GM12874 (cell line): ENCODE measurements at regions not wholly inside any gene's neighbourhood (a gene's known extent, or its start where the extent isn't known, plus 50 kb on each side); places are given as distances from the start of the nearest gene placed in this dataset.

Experiments
- CTCF ChIP-seq: IDR thresholded peaks from 2 replicates; pipeline ENCODE4 v1.5.1; 2011; ENCODE audit warnings: low read depth, mild to moderate bottlenecking, control low read depth, low read length, moderate library complexity; ENCODE audit not compliant: insufficient read depth

DNA sequence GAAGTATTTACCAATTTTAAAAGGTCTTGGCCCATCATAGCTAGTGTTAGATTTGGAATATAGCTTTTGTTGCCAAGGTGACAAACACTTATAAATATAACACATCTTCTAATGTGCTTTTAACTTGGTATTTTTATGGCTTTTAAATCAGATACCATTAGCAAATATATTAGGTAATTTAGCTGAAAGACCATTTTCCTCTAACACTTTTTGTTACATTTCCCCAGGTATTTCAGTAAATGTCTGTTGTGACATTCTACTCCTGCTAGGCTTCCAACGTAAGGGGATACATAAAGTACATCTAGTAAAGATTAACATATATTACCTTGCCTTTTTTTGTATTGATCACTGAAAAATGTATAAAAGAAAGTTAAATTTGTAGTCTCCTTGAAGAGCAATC lies 75.0 kb upstream of the SEM1 start:
- no peak for TF ChIP-seq CTCF

GRCh38 chr7:96786261-96786997 lies 76.8 kb upstream of the SEM1 start:
- TF ChIP-seq CTCF = no peak

- TF ChIP-seq CTCF = no peak
Measured at GRCh38 chr7:96786998-96787395, 77.4 kb upstream of the SEM1 start.

- TF ChIP-seq CTCF = no peak
Measured at GRCh38 chr7:96789914-96790313, 80.3 kb upstream of the SEM1 start.

DNA sequence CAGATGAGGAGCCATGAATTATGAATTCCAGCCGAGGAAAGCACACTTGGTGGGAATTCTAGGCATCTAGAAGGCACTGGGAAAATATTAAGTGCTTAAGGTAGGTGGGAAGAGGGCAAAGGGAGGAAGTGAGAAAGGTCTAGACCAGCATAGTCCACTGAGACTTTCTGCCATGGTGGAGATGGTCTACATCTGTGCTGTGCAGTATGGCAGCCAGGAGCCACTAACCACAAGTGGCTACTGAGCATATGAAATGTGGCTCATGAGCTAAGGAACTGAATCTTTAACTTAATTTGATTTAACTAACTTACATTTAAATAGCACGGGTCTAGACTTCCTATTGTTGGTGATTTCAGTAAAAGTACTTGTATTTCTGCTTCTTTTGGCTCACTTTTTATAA lies 82.5 kb upstream of the SEM1 start:
- no peak for TF ChIP-seq CTCF

GRCh38 chr7:96794063-96794462 lies 84.4 kb upstream of the SEM1 start:
- TF ChIP-seq CTCF = no peak

- TF ChIP-seq CTCF = no peak
Measured at GRCh38 chr7:96800122-96800521, 90.5 kb upstream of the SEM1 start.
